Neuron (in vitro differentiated cells): ENCODE measurements at regions not wholly inside any gene's neighbourhood (a gene's known extent, or its start where the extent isn't known, plus 50 kb on each side); places are given as distances from the start of the nearest gene placed in this dataset.

Source experiments
- H2AFZ ChIP-seq: one replicate; pipeline ENCODE4 v1.6.1; 2013; ENCODE audit warnings: low read depth, mild to moderate bottlenecking, inconsistent platforms, low read length, moderate library complexity
- H3K27me3 ChIP-seq: one replicate; pipeline ENCODE4 v1.6.1; 2013; ENCODE audit warnings: low read length; ENCODE audit not compliant: insufficient read depth
- H3K36me3 ChIP-seq: one replicate; pipeline ENCODE4 v1.6.1; 2013; ENCODE audit warnings: low read length; ENCODE audit not compliant: insufficient read depth
- H3K4me1 ChIP-seq: one replicate; pipeline ENCODE4 v1.6.1; 2013; ENCODE audit warnings: low read length; ENCODE audit not compliant: insufficient read depth
- H3K4me3 ChIP-seq: 2 replicates; pipeline ENCODE4 v1.5.1; 2013; ENCODE audit warnings: mild to moderate bottlenecking, low read length, moderate library complexity
- H3K9me3 ChIP-seq: one replicate; pipeline ENCODE4 v1.6.1; 2013; ENCODE audit warnings: low read length

DNA sequence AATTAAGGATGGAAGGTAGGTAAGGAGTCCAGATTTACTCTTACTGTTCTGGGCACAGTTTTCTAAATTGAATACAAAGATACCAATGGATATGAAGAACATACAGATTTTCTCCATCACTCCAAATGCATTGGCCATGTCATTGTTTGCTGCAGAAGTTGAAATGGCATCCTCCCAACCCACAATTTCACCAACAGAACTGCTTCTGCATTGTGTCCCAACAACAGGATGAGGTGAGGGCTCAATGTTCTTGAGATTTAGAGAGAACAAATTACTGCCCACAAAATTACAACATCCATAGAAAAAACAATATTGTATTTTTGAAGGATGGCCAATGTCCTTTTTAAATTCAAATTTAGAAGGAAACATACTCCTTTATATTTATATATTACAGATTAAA lies 88.9 kb downstream of the NUDT12 start:
- H3K4me3 ChIP-seq: no peak overlapping the region
- no peaks in the 10 kb centered on the region for H3K27me3 ChIP-seq
- no peaks in the 10 kb centered on the region for H3K36me3 ChIP-seq
- H3K4me1 ChIP-seq: peaks cover 14% of the 10 kb centered on the region
- no peak overlapping the region for H2AFZ ChIP-seq
- H3K9me3 ChIP-seq: no peaks in the 10 kb centered on the region

DNA sequence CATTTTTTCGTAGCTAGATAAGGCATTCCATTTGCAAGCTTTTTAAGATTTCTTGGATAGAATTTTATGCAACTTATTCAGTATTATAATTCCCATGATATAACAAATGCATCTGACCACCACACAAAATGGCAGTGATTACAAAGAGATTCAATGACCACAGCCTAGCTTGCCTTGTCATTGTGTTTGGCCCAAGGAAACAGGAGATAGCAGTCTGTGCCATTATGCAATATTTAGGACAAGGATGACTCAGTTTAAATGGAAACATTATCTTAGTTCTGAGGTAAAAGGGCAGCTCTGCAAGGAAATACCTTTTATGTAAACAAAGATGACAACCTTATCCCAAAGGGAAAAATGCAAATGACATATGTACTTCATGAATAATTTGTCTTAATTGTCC lies 89.8 kb downstream of the NUDT12 start:
- Histone ChIP-seq H3K4me3 (no peak overlapping the region), H3K9me3 (no peaks in the 10 kb centered on the region), H3K36me3 (no peaks in the 10 kb centered on the region), H3K4me1 (peaks cover 14% of the 10 kb centered on the region), H3K27me3 (no peaks in the 10 kb centered on the region), H2AFZ (no peak overlapping the region)

DNA sequence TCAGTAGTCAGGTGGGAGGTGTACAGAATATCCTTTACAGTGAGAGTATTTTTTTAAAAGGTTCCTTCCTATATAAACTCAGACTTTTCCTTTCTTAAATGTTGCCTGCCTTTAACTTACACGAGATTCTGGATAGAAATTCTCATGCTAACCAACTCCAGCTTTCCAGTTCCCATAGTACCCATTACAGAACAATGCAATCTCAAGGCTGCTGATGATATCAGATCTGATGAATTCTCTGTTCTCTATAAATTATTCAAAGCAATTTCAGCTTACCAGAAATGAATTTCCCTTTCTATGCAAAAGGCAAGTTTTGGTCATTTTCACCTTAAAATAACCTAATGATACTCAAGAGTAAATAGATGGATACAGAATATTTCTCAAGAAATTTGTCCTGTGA lies 90.3 kb downstream of the NUDT12 start:
- no peak overlapping the region for H2AFZ ChIP-seq
- no peaks in the 10 kb centered on the region for H3K9me3 ChIP-seq
- H3K4me1 ChIP-seq: peaks cover 13% of the 10 kb centered on the region
- H3K27me3 ChIP-seq: no peaks in the 10 kb centered on the region
- no peak overlapping the region for H3K4me3 ChIP-seq
- H3K36me3 ChIP-seq: no peaks in the 10 kb centered on the region

DNA sequence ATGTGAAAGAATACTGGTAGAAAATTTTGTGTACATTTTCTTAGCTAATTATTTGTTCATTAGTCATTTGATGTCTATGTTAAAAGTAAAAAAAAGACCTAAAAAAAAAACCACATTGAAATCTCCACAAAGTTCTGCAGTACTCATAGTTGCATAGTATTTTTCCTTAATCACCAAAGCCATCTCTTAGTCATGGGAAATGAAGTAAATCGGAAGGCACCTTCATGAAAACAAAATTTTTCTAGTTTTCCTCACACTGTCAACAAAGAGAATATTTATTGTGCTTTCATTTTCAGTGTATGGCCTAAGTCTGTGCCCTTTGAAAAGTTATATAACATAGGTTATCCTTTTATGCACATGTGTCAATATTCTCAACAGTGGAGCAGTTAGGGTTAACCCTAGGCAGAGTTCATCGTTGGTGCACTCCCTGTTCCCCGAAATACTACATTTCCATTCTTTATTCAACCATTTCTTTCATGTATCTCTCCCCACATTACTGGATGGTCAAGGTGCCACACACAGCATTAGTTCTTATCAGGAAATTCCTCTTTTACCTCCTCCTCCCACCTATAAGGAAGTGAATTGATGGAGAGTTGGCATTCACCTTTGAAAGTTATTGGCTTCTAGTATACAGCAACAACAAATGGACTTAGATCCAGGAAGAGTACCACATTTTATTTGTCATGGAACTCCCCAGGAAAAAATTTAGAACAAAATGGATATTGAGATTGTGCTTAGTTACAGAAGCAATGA lies 93.1 kb downstream of the NUDT12 start:
- Histone ChIP-seq H3K4me1 (no peaks in the 10 kb centered on the region), H3K9me3 (no peaks in the 10 kb centered on the region), H3K27me3 (no peaks in the 10 kb centered on the region), H3K4me3 (no peak overlapping the region), H3K36me3 (no peaks in the 10 kb centered on the region), H2AFZ (peak overlapping the region; percentile 11)

GRCh38 chr5:103467831-103468230 lies 94.8 kb downstream of the NUDT12 start:
- H3K9me3 ChIP-seq: no peaks in the 10 kb centered on the region
- H3K4me1 ChIP-seq: no peaks in the 10 kb centered on the region
- no peak overlapping the region for H2AFZ ChIP-seq
- no peak overlapping the region for H3K4me3 ChIP-seq
- no peaks in the 10 kb centered on the region for H3K36me3 ChIP-seq
- no peaks in the 10 kb centered on the region for H3K27me3 ChIP-seq

DNA sequence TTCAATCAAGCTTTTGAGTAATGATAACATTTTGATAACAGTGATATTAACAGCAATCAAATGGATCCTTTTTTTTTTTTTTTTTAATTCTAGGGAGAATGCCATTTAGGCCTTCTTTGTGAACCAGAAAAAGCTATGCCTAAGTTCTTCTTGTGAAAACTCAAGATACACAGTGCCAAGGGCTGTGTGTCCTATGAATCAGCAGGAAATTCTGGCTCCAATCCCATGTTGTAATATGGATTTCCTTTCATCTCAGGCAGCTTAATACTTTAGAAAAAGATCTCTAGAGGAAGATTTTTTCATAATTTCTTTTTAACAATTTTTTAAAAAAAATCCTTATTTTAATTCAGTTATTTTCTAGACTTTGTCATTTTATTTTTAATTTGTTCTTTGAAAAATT lies 96.1 kb downstream of the NUDT12 start:
- Histone ChIP-seq H3K27me3 (no peaks in the 10 kb centered on the region), H3K4me3 (no peak overlapping the region), H3K36me3 (no peaks in the 10 kb centered on the region), H3K4me1 (peaks cover 2% of the 10 kb centered on the region), H2AFZ (no peak overlapping the region), H3K9me3 (no peaks in the 10 kb centered on the region)

DNA sequence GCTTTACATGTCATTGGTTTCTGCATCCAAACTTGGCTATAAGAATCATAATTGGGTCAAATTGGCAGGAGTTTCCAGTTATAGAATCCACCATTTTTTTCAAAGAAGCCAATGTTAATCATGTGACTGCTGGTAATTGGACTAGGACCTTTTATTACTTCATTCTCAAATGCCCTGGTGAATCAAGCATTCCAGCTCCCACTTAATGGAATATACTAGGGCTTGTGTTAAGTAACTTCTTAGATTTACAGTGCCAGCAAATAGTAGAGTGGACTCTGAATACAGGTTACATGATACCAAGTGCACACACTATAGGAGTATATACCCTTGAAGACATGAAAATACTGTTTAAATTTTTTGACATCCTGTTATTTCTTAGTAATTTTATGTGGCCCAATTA lies 96.7 kb downstream of the NUDT12 start:
- Histone ChIP-seq H3K9me3 (no peaks in the 10 kb centered on the region), H3K4me1 (peaks cover 4% of the 10 kb centered on the region), H3K4me3 (no peak overlapping the region), H3K36me3 (no peaks in the 10 kb centered on the region), H2AFZ (no peak overlapping the region), H3K27me3 (no peaks in the 10 kb centered on the region)

- Histone ChIP-seq H3K36me3 (no peaks in the 10 kb centered on the region), H3K27me3 (no peaks in the 10 kb centered on the region), H3K4me1 (peaks cover 4% of the 10 kb centered on the region), H3K9me3 (no peaks in the 10 kb centered on the region), H3K4me3 (no peak overlapping the region), H2AFZ (no peak overlapping the region)
Measured at GRCh38 chr5:103464835-103465484, 97.6 kb downstream of the NUDT12 start.

- no peaks in the 10 kb centered on the region for H3K9me3 ChIP-seq
- peaks cover 4% of the 10 kb centered on the region for H3K4me1 ChIP-seq
- H3K36me3 ChIP-seq: no peaks in the 10 kb centered on the region
- H2AFZ ChIP-seq: no peak overlapping the region
- H3K4me3 ChIP-seq: no peak overlapping the region
- no peaks in the 10 kb centered on the region for H3K27me3 ChIP-seq
Measured at GRCh38 chr5:103463261-103463660, 99.3 kb downstream of the NUDT12 start.

GRCh38 chr5:103461243-103461642 lies 101.3 kb downstream of the NUDT12 start:
- H2AFZ ChIP-seq: no peak overlapping the region
- H3K27me3 ChIP-seq: no peaks in the 10 kb centered on the region
- H3K9me3 ChIP-seq: peaks cover 1% of the 10 kb centered on the region
- H3K4me3 ChIP-seq: no peak overlapping the region
- H3K36me3 ChIP-seq: no peaks in the 10 kb centered on the region
- H3K4me1 ChIP-seq: peaks cover 4% of the 10 kb centered on the region

GRCh38 chr5:103458497-103459040 lies 104.0 kb downstream of the NUDT12 start:
- H3K27me3 ChIP-seq: no peaks in the 10 kb centered on the region

GRCh38 chr5:103456476-103456875 lies 106.1 kb downstream of the NUDT12 start:
- Histone ChIP-seq H3K9me3 (peaks cover 1% of the 10 kb centered on the region), H3K4me3 (no peak overlapping the region), H3K36me3 (no peaks in the 10 kb centered on the region), H2AFZ (no peak overlapping the region), H3K27me3 (no peaks in the 10 kb centered on the region), H3K4me1 (peaks cover 13% of the 10 kb centered on the region)

More at GRCh38 chr5:103458497-103459040, 104.0 kb downstream of the NUDT12 start:
- Histone ChIP-seq H3K4me3 (no peak overlapping the region), H3K4me1 (peaks cover 4% of the 10 kb centered on the region), H3K36me3 (no peaks in the 10 kb centered on the region), H3K9me3 (peaks cover 1% of the 10 kb centered on the region), H2AFZ (no peak overlapping the region)

DNA sequence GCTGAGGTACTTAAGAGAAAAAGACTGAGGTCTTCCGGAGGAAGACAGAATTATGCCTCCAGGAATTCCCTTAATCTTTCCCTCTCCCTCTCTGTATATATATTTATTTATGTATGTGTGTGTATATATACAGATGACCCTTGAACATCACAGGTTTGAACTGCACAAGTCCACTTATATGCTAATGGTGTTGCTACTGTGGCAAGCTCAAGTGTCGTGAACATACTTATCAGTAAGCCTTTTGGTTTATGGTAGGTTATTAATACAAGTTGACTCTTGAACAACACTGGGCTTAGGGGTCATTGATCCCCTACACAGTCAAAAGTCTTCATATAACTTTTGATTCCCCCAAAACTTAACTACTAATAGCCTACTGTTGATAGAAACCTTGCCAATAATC lies 106.8 kb downstream of the NUDT12 start:
- Histone ChIP-seq H3K27me3 (no peaks in the 10 kb centered on the region), H3K4me3 (no peak overlapping the region), H3K36me3 (no peaks in the 10 kb centered on the region), H3K4me1 (peaks cover 18% of the 10 kb centered on the region), H3K9me3 (peaks cover 1% of the 10 kb centered on the region), H2AFZ (no peak overlapping the region)
